IMR-90 (cell line): ENCODE measurements at regions not wholly inside any gene's neighbourhood (a gene's known extent, or its start where the extent isn't known, plus 50 kb on each side); places are given as distances from the start of the nearest gene placed in this dataset.

Source experiments
- ATAC-seq: fragments of 200-7000 bp; cut with Tn5 transposase; 2 replicates; pipeline ENCODE4 v1.9.1; 2020; ENCODE audit warnings: low read depth, mild to moderate bottlenecking, moderate library complexity
- BruUV-seq: library from RNA; stranded (reverse); fragments of 400-500 nt; replicated peaks from 2 replicates; lab custom pipeline; 2021; lab: Mats Ljungman, UMichigan
- CTCF ChIA-PET: fragments of 300-600 bp; formaldehyde crosslinking; extraction: SDS; loops from one replicate; lab custom pipeline; 2021; ENCODE audit warnings: antibody characterized with exemption; lab: Yijun Ruan, JAX
- POLR2A ChIA-PET: fragments of 300-600 bp; sonication (Branson Sonifier 250); formaldehyde crosslinking; loops from one replicate; lab custom pipeline; 2022; ENCODE audit warnings: antibody characterized with exemption; ENCODE audit not compliant: unreplicated experiment; lab: Charles Lee
- DNase-seq: peaks from one replicate; pipeline ENCODE4 v3.0.0; 2013
- H2AFZ ChIP-seq: replicated peaks from 2 replicates; pipeline ENCODE3; 2013; ENCODE audit warnings: low read length, mild to moderate bottlenecking; ENCODE audit not compliant: poor library complexity
- H2AK5ac ChIP-seq: 2 replicates; pipeline ENCODE4 v1.6.1; 2013; ENCODE audit warnings: low read depth, low read length, inconsistent platforms
- H2AK9ac ChIP-seq: replicated peaks from 2 replicates; pipeline ENCODE3; 2013; ENCODE audit warnings: mild to moderate bottlenecking, low read depth, low read length, moderate library complexity; ENCODE audit not compliant: poor library complexity
- H2BK120ac ChIP-seq: 2 replicates; pipeline ENCODE4 v1.6.1; 2013; ENCODE audit warnings: low read depth, low read length, inconsistent platforms
- H2BK15ac ChIP-seq: 3 replicates; pipeline ENCODE4 v1.6.1; 2013; ENCODE audit warnings: low read depth, low read length, inconsistent platforms
- H2BK20ac ChIP-seq: 2 replicates; pipeline ENCODE4 v1.6.1; 2013; ENCODE audit warnings: low read depth, mild to moderate bottlenecking, inconsistent platforms, low read length, moderate library complexity
- H2BK5ac ChIP-seq: 2 replicates; pipeline ENCODE4 v1.6.1; 2013; ENCODE audit warnings: mild to moderate bottlenecking, low read depth, low read length, inconsistent platforms; ENCODE audit not compliant: poor library complexity, severe bottlenecking
- H3K14ac ChIP-seq: replicated peaks from 2 replicates; pipeline ENCODE4 v1.6.1; 2013; ENCODE audit warnings: low read depth, low read length, inconsistent platforms
- H3K18ac ChIP-seq: 2 replicates; pipeline ENCODE4 v1.6.1; 2013; ENCODE audit warnings: low read depth, low read length, control low read depth
- H3K23ac ChIP-seq: 2 replicates; pipeline ENCODE4 v1.6.1; 2013; ENCODE audit warnings: low read depth, low read length, inconsistent platforms
- H3K27ac ChIP-seq: 2 replicates; pipeline ENCODE4 v1.5.1; 2013; ENCODE audit warnings: mild to moderate bottlenecking, control low read depth, low read length; ENCODE audit not compliant: insufficient read depth
- H3K27me3 ChIP-seq: 2 replicates; pipeline ENCODE4 v1.6.1; 2013; ENCODE audit warnings: low read length; ENCODE audit not compliant: control insufficient read depth, insufficient read depth
- H3K36me3 ChIP-seq: 2 replicates; pipeline ENCODE4 v1.6.1; 2013; ENCODE audit warnings: low read length, mixed read lengths; ENCODE audit not compliant: control insufficient read depth, insufficient read depth
- H3K4ac ChIP-seq: 2 replicates; pipeline ENCODE4 v1.6.1; 2013; ENCODE audit warnings: low read depth, low read length, inconsistent platforms
- H3K4me1 ChIP-seq: 2 replicates; pipeline ENCODE4 v1.6.1; 2013; ENCODE audit warnings: low read length, mixed read lengths; ENCODE audit not compliant: control insufficient read depth, insufficient read depth
- H3K4me2 ChIP-seq: 2 replicates; pipeline ENCODE4 v1.6.1; 2013; ENCODE audit warnings: low read depth, mild to moderate bottlenecking, control low read depth, low read length, moderate library complexity
- H3K4me3 ChIP-seq: 2 replicates; pipeline ENCODE4 v1.5.1; 2013; ENCODE audit warnings: low read depth, mild to moderate bottlenecking, control low read depth, low read length, moderate library complexity; ENCODE audit not compliant: insufficient read depth
- H3K56ac ChIP-seq: 2 replicates; pipeline ENCODE4 v1.6.1; 2013; ENCODE audit warnings: low read length, inconsistent platforms; ENCODE audit not compliant: insufficient read depth; ENCODE audit errors: extremely low read depth
- H3K79me1 ChIP-seq, 2 experiments: 2 replicates each; pipeline ENCODE4 v1.6.1; 2013; ENCODE audit warnings: low read length in 2 of 2, inconsistent platforms in 1 of 2, low read depth in 1 of 2
- H3K9ac ChIP-seq: 2 replicates; pipeline ENCODE4 v1.6.1; 2013; ENCODE audit warnings: low read depth, low read length, control low read depth
- H3K9me1 ChIP-seq: 2 replicates; pipeline ENCODE4 v1.6.1; 2013; ENCODE audit warnings: low read length, inconsistent platforms; ENCODE audit not compliant: insufficient read depth
- H3K9me3 ChIP-seq: 2 replicates; pipeline ENCODE4 v1.6.1; 2013; ENCODE audit warnings: low read length; ENCODE audit not compliant: control insufficient read depth, insufficient read depth
- H4K20me1 ChIP-seq: 2 replicates; pipeline ENCODE4 v1.6.1; 2013; ENCODE audit warnings: low read length, inconsistent platforms; ENCODE audit not compliant: insufficient read depth
- H4K5ac ChIP-seq: 2 replicates; pipeline ENCODE4 v1.6.1; 2013; ENCODE audit warnings: mild to moderate bottlenecking, low read depth, low read length, control low read depth
- H4K8ac ChIP-seq, 2 experiments: 2 replicates each; pipeline ENCODE4 v1.6.1; 2013; ENCODE audit warnings: low read depth in 2 of 2, low read length in 2 of 2, control low read depth in 1 of 2, inconsistent platforms in 1 of 2
- H4K91ac ChIP-seq: 2 replicates; pipeline ENCODE4 v1.6.1; 2013; ENCODE audit warnings: low read depth, low read length, inconsistent platforms; ENCODE audit not compliant: insufficient read depth
- BHLHE40 ChIP-seq: fragments of 150-350 bp; IDR thresholded peaks from 2 replicates; pipeline ENCODE4 v1.6.1; 2016; ENCODE audit warnings: mild to moderate bottlenecking, low read depth, low read length
- CEBPB ChIP-seq: IDR thresholded peaks from 2 replicates; pipeline ENCODE4 v1.6.1; 2012; ENCODE audit warnings: low read depth, low read length, improper control_type of control experiment
- CHD1 ChIP-seq: IDR thresholded peaks from 2 replicates; pipeline ENCODE4 v1.6.1; 2012; ENCODE audit warnings: low read depth, low read length, improper control_type of control experiment
- CTCF ChIP-seq: conservative IDR thresholded peaks from 2 replicates; pipeline ENCODE4 v1.5.1; 2012; ENCODE audit warnings: mild to moderate bottlenecking, low read depth, low read length, improper control_type of control experiment
- ELK1 ChIP-seq: fragments of 150-350 bp; IDR thresholded peaks from 2 replicates; pipeline ENCODE4 v1.6.1; 2016; ENCODE audit warnings: low read depth, mild to moderate bottlenecking, low read length, moderate library complexity, borderline replicate concordance
- FOS ChIP-seq: fragments of 150-350 bp; IDR thresholded peaks from 2 replicates; pipeline ENCODE4 v1.6.1; 2016; ENCODE audit warnings: low read depth, low read length
- MAFK ChIP-seq: IDR thresholded peaks from 2 replicates; pipeline ENCODE4 v1.6.1; 2012; ENCODE audit warnings: low read depth, low read length, improper control_type of control experiment
- MXI1 ChIP-seq: IDR thresholded peaks from 2 replicates; pipeline ENCODE4 v1.6.1; 2012; ENCODE audit warnings: low read depth, mild to moderate bottlenecking, low read length, moderate library complexity, borderline replicate concordance
- NFE2L2 ChIP-seq: fragments of 150-350 bp; IDR thresholded peaks from 2 replicates; pipeline ENCODE4 v1.6.1; 2016; ENCODE audit warnings: low read depth, mild to moderate bottlenecking, low read length
- POLR2A ChIP-seq: IDR thresholded peaks from 2 replicates; pipeline ENCODE4 v1.6.1; 2012; ENCODE audit warnings: mild to moderate bottlenecking, low read depth, low read length
- RCOR1 ChIP-seq: IDR thresholded peaks from 2 replicates; pipeline ENCODE4 v1.6.1; 2012; ENCODE audit warnings: mild to moderate bottlenecking, low read length, improper control_type of control experiment; ENCODE audit not compliant: insufficient replicate concordance
- RFX5 ChIP-seq: IDR thresholded peaks from 2 replicates; pipeline ENCODE4 v1.8.0; 2012; ENCODE audit warnings: low read depth, mild to moderate bottlenecking, low read length, moderate library complexity
- SMC3 ChIP-seq: fragments of 150-350 bp; IDR thresholded peaks from 2 replicates; pipeline ENCODE4 v1.6.1; 2016; ENCODE audit warnings: low read depth, mild to moderate bottlenecking, antibody characterized with exemption, low read length, moderate library complexity
- USF2 ChIP-seq: fragments of 150-350 bp; IDR thresholded peaks from 2 replicates; pipeline ENCODE4 v1.6.1; 2017; ENCODE audit warnings: mild to moderate bottlenecking, antibody characterized with exemption, low read length, low read depth
- dilution Hi-C: fragments of 300-500 bp; cut with HindIII; formaldehyde crosslinking; loops from one replicate; pipeline ENCODE4 v1.14.3; 2018; ENCODE audit warnings: low sequenced_read_pairs; ENCODE audit not compliant: unreplicated experiment
- in situ Hi-C: fragments of 300-500 bp; cut with MboI; formaldehyde crosslinking; loops from 3 replicates; pipeline ENCODE4 v1.14.3; 2019; ENCODE audit warnings: low sequenced_read_pairs, inconsistent platforms, mixed read lengths
- intact Hi-C: fragments of 100-400 bp; cut with micrococcal nuclease; formaldehyde crosslinking; loops from 2 replicates; pipeline ENCODE4 v1.10.0; 2022

GRCh38 chr4:91688413-91688812 lies 615.4 kb upstream of the GRID2 start:
- Histone ChIP-seq H3K27me3 (no peaks in the 10 kb centered on the region), H2BK120ac (no peak overlapping the region), H3K9me3 (peaks cover 4% of the 10 kb centered on the region), H2BK5ac (no peak overlapping the region), H4K91ac (no peak overlapping the region), H3K14ac (no peak overlapping the region), H3K4me1 (no peaks in the 10 kb centered on the region), H2BK20ac (no peak overlapping the region), H3K79me1 (no peaks in the 10 kb centered on the region), H3K18ac (no peak overlapping the region), H3K36me3 (no peaks in the 10 kb centered on the region), H3K4me3 (no peak overlapping the region), H2AK5ac (no peak overlapping the region), H3K27ac (no peak overlapping the region), H3K56ac (no peak overlapping the region), H3K9ac (no peak overlapping the region), H4K20me1 (no peaks in the 10 kb centered on the region), H4K5ac (no peak overlapping the region), H3K4ac (no peak overlapping the region), H2AFZ (no peak overlapping the region), H3K4me2 (no peak overlapping the region), H2BK15ac (no peak overlapping the region), H4K8ac (no peak overlapping the region), H3K23ac (no peak overlapping the region), H3K9me1 (no peaks in the 10 kb centered on the region), H2AK9ac (no peak overlapping the region)
- CTCF ChIA-PET = no interaction called here
- ATAC-seq (no peak), DNase-seq (no peak)
- TF ChIP-seq RFX5 (no peak), CHD1 (no peak), FOS (no peak), POLR2A (no peak), MXI1 (no peak), CEBPB (no peak), SMC3 (no peak), ELK1 (no peak), USF2 (no peak), NFE2L2 (no peak), RCOR1 (no peak), BHLHE40 (no peak), MAFK (no peak), CTCF (no peak)
- intact Hi-C loops = no loop called here
- no TSS peak for BruUV-seq
- POLR2A ChIA-PET = no interaction called here
- in situ Hi-C loops = no loop called here
- dilution Hi-C loops = no loop called here
